Naive B cell (primary cell): ENCODE measurements at regions not wholly inside any gene's neighbourhood (a gene's known extent, or its start where the extent isn't known, plus 50 kb on each side); places are given as distances from the start of the nearest gene placed in this dataset.
A peak's percentile ranks its signal among the peaks of the same experiment; 100 is the strongest.
"Not testable (repeated sequence)": the region's sequence is repeated elsewhere in the genome, so short reads cannot be mapped to it uniquely, and the experiment has no call there.

Experiments
- ATAC-seq, 2 donors: fragments of 150-1000 bp; cut with Tn5 transposase; 2 replicates each; pipeline ENCODE4 v1.10.0; 2021; ENCODE audit warnings: low read depth in 2 of 2, mild to moderate bottlenecking in 2 of 2, moderate library complexity in 2 of 2
- DNase-seq: peaks from one replicate; pipeline ENCODE4 v3.0.0; 2022
- H3K27ac Mint-ChIP-seq, 6 donors: one replicate each; pipeline ENCODE4 v1.8.0; 2020 to 2022; ENCODE audit warnings: mild to moderate bottlenecking in 6 of 6, mixed read lengths in 6 of 6, moderate library complexity in 5 of 6, inconsistent platforms in 2 of 6
- H3K27me3 Mint-ChIP-seq, 3 donors: one replicate each; pipeline ENCODE4 v1.8.0; 2021 to 2022; ENCODE audit warnings: mixed read lengths in 3 of 3, mild to moderate bottlenecking in 1 of 3
- H3K36me3 Mint-ChIP-seq, 2 donors: one replicate each; pipeline ENCODE4 v1.8.0; 2020 to 2022; ENCODE audit warnings: mixed read lengths in 2 of 2, inconsistent platforms in 1 of 2, mild to moderate bottlenecking in 1 of 2
- H3K4me1 Mint-ChIP-seq, 3 donors: one replicate each; pipeline ENCODE4 v1.8.0; 2020 to 2022; ENCODE audit warnings: mixed read lengths in 3 of 3, inconsistent platforms in 1 of 3, mild to moderate bottlenecking in 1 of 3, moderate library complexity in 1 of 3
- H3K4me3 Mint-ChIP-seq, 8 donors: one replicate each; pipeline ENCODE4 v1.8.0; 2020 to 2022; ENCODE audit warnings: mild to moderate bottlenecking in 8 of 8, mixed read lengths in 8 of 8, moderate library complexity in 8 of 8, inconsistent platforms in 2 of 8
- H3K9me3 Mint-ChIP-seq, 7 donors: one replicate each; pipeline ENCODE4 v1.8.0; 2020 to 2022; ENCODE audit warnings: mixed read lengths in 7 of 7, mild to moderate bottlenecking in 5 of 7, inconsistent platforms in 2 of 7, moderate library complexity in 1 of 7

GRCh38 chr18:12179029-12179428 is 75.1 kb upstream of the CIDEA start:
- not testable (repeated sequence) for H3K27ac Mint-ChIP-seq, DNase-seq, ATAC-seq, H3K36me3 Mint-ChIP-seq, H3K4me1 Mint-ChIP-seq, H3K4me3 Mint-ChIP-seq
- Mint-ChIP-seq H3K27me3 (peaks cover 0 to 28% (median 14%) of the 10 kb centered on the region in 3 donors), H3K9me3 (peaks cover 5 to 15% (median 8%) of the 10 kb centered on the region in 7 donors)

GRCh38 chr18:12179697-12180577 is 74.2 kb upstream of the CIDEA start:
- H3K27ac Mint-ChIP-seq, DNase-seq, H3K36me3 Mint-ChIP-seq, H3K4me1 Mint-ChIP-seq, ATAC-seq, H3K4me3 Mint-ChIP-seq: not testable (repeated sequence)
- Mint-ChIP-seq H3K9me3 (peaks cover 3 to 12% (median 4%) of the 10 kb centered on the region in 7 donors), H3K27me3 (peaks cover 0 to 19% (median 10%) of the 10 kb centered on the region in 3 donors)

GRCh38 chr18:12198797-12199196 is 55.4 kb upstream of the CIDEA start:
- H3K27ac Mint-ChIP-seq, H3K9me3 Mint-ChIP-seq, ATAC-seq, DNase-seq, H3K36me3 Mint-ChIP-seq, H3K4me3 Mint-ChIP-seq, H3K27me3 Mint-ChIP-seq, H3K4me1 Mint-ChIP-seq: not testable (repeated sequence)

GRCh38 chr18:12200186-12200585 is 54.0 kb upstream of the CIDEA start:
- H3K27me3 Mint-ChIP-seq, H3K36me3 Mint-ChIP-seq, H3K9me3 Mint-ChIP-seq, H3K4me1 Mint-ChIP-seq: not testable (repeated sequence)
- peak overlapping the region in 4 of 8 donors; percentile 15 to 68 (median 40) for H3K4me3 Mint-ChIP-seq
- H3K27ac Mint-ChIP-seq = peak overlapping the region in 1 of 6 donors; percentile 63
- ATAC-seq (peak; percentile 92 to 99), DNase-seq (peak; percentile 1)
